ENCODE measurements at regions not wholly inside any gene's neighbourhood (a gene's known extent, or its start where the extent isn't known, plus 50 kb on each side); places are given as distances from the start of the nearest gene placed in this dataset.
A peak's percentile ranks its signal among the peaks of the same experiment; 100 is the strongest.
"Not testable (repeated sequence)": the region's sequence is repeated elsewhere in the genome, so short reads cannot be mapped to it uniquely, and the experiment has no call there.

GRCh38 chr3:118244761-118245160, 789.9 kb downstream of the IGSF11 start:
- DNase-seq = no peak
- no peaks in the 10 kb centered on the region for H3K27me3 ChIP-seq
- H3K4me1 ChIP-seq = no peaks in the 10 kb centered on the region
- no peak overlapping the region for H3K27ac ChIP-seq
- H3K9me3 ChIP-seq = no peaks in the 10 kb centered on the region
- TF ChIP-seq CTCF (IDR thresholded peaks at IDR 0.05) = no peak
- ATAC-seq = no peak
- no peak overlapping the region for H3K4me3 ChIP-seq
- no peaks in the 10 kb centered on the region for H3K36me3 ChIP-seq
- intact Hi-C loops (cut with DNase I) = no loop called here

GRCh38 chr3:118245312-118245711, 789.3 kb downstream of the IGSF11 start:
- Histone ChIP-seq H3K4me3 (no peak overlapping the region), H3K36me3 (no peaks in the 10 kb centered on the region), H3K27me3 (no peaks in the 10 kb centered on the region), H3K4me1 (no peaks in the 10 kb centered on the region), H3K9me3 (no peaks in the 10 kb centered on the region), H3K27ac (no peak overlapping the region)
- no peak for DNase-seq
- intact Hi-C loops (cut with DNase I) = no loop called here
- ATAC-seq = no peak
- no peak for TF ChIP-seq CTCF (IDR thresholded peaks at IDR 0.05)

- intact Hi-C loops (cut with DNase I); ATAC-seq; DNase-seq; H3K36me3 ChIP-seq; H3K4me1 ChIP-seq; H3K27ac ChIP-seq; H3K4me3 ChIP-seq; H3K27me3 ChIP-seq: not testable (repeated sequence)
- H3K9me3 ChIP-seq = peaks cover 0 to 11% of the 10 kb centered on the region in 2 donors
Observed at GRCh38 chr3:118258850-118259249, 775.8 kb downstream of the IGSF11 start.

- Histone ChIP-seq H3K27me3 (no peaks in the 10 kb centered on the region), H3K27ac (no peak overlapping the region), H3K4me3 (no peak overlapping the region), H3K9me3 (peaks cover 0 to 21% of the 10 kb centered on the region in 2 donors), H3K36me3 (no peaks in the 10 kb centered on the region), H3K4me1 (no peaks in the 10 kb centered on the region)
- DNase-seq (no peak), ATAC-seq (no peak)
- intact Hi-C loops (cut with DNase I) = no loop called here
- TF ChIP-seq CTCF (IDR thresholded peaks at IDR 0.05) = no peak
Observed at GRCh38 chr3:118262800-118263402, 771.7 kb downstream of the IGSF11 start.

- Histone ChIP-seq H3K9me3 (peaks cover 0 to 19% of the 10 kb centered on the region in 2 donors), H3K4me3 (no peak overlapping the region), H3K36me3 (no peaks in the 10 kb centered on the region), H3K27ac (no peak overlapping the region), H3K27me3 (no peaks in the 10 kb centered on the region), H3K4me1 (no peaks in the 10 kb centered on the region)
- DNase-seq (no peak), ATAC-seq (no peak)
- intact Hi-C loops (cut with DNase I) = no loop called here
- no peak for TF ChIP-seq CTCF (IDR thresholded peaks at IDR 0.05)
Observed at GRCh38 chr3:118267588-118267987, 767.1 kb downstream of the IGSF11 start.

- peak in 1 of 4 donors; percentile 63 for DNase-seq
- H3K4me1 ChIP-seq = no peaks in the 10 kb centered on the region
- H3K27me3 ChIP-seq = no peaks in the 10 kb centered on the region
- H3K9me3 ChIP-seq = peaks cover 0 to 19% of the 10 kb centered on the region in 2 donors
- H3K27ac ChIP-seq = no peak overlapping the region
- no peak for TF ChIP-seq CTCF (IDR thresholded peaks at IDR 0.05)
- ATAC-seq = no peak
- no peak overlapping the region for H3K4me3 ChIP-seq
- intact Hi-C loops (cut with DNase I) = no loop called here
- H3K36me3 ChIP-seq = no peaks in the 10 kb centered on the region
Observed at GRCh38 chr3:118269537-118270125, 765.0 kb downstream of the IGSF11 start.
